NCI-H1436 treated with DMSO at 0.1 percent for 48 hours (cell line): ENCODE measurements at regions not wholly inside any gene's neighbourhood (a gene's known extent, or its start where the extent isn't known, plus 50 kb on each side); places are given as distances from the start of the nearest gene placed in this dataset.

Source experiments
- DNase-seq: peaks from one replicate; lab custom pipeline; 2025; lab: John Stamatoyannopoulos, UW

DNA sequence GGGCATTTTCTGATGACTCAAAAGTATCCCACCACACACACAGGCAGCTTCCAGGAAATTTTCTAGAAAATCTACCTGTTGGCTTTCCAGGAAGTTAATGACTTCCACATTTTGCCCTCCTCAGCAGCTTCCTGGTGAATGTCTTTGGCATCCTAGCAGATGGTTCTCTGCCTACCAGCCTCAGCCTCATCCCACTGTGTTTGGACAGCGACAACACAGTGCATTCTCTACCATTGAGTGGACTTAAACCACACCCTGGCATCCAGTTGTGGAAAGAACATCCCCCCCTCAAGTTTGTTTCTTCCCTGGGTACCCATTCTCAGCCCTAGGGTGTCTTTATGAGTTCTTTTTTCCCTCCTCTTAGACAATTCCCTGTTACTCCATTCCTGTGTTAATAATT, 50.8 kb upstream of the GADL1 start:
- no peak for DNase-seq

DNA sequence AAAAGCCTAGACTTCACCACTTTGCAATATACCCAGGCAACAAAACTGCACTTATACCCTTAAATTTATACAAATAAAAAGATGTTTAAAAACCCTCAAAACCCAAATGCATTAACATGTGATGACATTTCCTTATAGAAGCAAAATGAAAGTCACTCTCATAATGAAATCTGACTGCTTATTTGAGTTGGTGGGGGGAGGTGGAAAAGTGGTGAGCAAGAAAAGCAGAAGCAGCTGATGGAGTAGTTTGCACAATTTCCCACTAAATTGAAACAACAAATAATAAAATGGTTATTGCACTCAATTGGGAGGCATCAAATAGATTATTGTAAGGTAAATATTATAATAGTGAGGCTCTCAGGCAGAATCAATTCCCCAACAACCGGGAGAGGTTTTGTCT, 54.0 kb upstream of the GADL1 start:
- no peak for DNase-seq

DNA sequence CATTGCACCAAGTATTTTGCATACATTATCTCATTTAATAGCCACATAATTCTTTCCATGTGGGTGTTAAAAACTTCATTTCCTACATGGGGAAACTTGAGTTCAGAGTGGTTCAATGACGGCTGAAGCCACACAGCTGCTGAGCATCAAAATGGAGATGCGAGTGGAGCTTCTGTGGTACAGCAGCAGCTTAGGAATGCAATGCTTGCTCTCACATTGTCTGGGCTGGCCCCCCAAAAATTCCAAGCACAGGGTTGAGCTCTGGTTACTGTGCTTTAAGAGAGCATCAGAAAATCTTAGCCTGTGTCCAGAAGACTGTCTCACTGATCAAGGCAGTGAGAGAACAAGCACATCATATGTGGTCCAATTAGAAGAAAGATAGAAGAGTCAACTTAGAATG, 57.4 kb upstream of the GADL1 start:
- no peak for DNase-seq

DNA sequence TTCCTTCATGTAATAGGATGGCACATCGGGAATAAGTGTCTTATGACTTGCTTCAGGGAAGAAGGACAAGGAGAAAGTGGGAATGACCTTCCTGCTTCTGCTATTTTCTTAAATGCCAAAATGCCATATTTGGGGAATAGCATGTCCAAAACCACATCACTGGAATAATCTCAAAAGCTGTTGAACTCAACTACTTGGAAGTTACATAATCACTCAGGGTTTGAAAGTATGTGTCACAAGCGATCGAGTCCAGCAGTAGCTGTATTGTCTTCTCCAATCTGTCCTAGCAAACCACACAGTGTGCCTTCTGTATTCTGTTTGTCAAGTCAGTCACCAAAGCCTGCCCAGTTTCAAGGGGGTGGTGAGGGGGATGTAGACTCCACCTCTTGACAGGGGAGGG, 58.3 kb upstream of the GADL1 start:
- no peak for DNase-seq

DNA sequence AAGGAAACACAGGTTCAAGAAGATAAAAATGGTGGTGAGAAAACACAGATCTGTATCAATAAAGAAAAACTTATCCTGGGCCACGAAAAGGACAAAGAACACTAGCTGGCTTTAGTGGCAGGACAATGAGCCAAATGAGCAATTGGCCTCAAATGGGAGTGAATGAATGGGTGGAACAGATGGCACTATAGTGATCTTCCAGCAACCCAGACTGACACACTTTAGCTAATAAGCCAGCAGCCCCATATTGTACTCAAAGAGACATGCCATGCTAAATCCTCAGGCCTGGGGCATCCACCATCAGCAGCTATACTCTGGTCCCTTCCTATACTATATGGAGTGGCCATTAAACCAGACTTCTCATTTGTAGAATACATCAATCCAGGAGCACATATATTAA, 60.0 kb upstream of the GADL1 start:
- no peak for DNase-seq

DNA sequence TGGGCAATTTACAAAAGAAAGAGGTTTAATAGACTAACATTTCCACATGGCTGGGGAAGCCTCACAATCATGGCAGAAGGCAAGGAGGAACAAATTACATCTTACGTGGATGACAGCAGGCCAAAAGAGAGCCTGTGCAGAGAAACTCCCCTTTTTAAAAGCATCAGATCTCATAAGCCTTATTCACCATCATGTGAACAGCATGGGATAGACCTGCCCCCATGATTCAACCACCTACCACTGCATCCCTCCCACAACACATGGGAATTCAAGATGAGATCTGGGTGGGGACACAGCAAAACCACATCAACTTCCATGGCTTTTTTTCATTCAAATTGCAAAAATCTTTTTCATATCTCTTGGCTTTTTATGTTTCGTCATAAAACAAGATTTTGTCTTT, 67.6 kb upstream of the GADL1 start:
- no peak for DNase-seq

DNA sequence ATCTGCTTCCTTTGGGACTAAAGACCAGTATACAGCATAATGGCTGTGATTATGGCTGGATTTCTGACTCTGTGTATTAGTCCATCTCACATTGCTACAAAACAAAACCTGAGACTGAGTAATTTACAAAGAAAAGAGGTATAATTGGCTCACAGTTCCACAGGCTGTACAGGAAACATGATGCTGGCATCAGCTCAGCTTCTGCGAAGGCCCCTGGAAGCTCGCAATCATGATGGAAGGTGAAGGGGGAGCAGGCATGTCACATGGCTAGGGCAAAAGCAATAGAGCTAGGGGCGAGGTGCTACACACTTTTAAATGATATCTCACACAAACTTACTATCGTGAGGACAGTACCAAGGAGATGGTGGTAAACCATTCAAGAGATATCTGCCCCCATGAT, 68.0 kb upstream of the GADL1 start:
- DNase-seq: no peak

DNA sequence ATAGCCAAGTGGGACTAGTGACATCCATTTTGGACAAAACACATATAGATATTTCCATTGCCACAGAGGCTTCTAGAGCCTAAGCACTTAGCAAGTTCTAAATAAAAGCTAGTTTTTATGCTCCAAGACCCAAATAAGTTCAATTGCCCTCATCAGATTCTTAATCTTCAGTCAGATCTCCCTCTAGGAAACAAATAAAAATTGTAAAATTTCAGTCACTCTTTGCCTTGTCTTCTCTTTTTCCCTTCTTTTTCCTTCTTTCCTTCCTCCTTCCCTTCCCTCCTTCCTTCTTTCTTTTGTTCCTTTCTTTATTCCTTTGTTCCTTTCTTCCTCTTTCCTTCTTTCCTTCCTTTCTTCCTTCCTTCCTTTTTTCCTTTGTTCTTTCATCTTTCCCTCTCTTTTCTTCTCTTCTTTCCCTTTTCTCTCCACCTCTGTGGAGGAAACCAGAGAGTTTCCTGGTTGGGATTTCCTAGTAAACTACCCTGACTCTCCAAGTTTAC, 68.8 kb upstream of the GADL1 start:
- DNase-seq: no peak

DNA sequence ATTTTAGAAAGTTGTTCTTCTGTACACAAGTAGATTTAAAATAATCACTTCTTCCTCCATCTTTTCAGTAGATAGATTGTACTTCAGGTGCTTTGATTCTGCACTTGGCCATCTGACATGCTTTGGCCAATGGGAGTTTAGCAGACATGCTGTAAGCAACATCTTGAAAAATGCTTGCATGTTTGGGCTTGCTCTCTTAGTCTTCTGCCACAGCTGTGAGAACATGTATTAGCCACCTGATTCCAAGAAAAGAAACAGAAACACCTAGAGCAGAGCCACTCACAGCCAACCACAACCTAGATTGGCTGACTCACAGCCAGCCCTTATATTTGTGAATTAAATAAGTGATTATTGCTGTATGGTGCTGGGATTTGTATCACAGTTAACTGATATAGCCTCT, 70.2 kb upstream of the GADL1 start:
- no peak for DNase-seq

DNA sequence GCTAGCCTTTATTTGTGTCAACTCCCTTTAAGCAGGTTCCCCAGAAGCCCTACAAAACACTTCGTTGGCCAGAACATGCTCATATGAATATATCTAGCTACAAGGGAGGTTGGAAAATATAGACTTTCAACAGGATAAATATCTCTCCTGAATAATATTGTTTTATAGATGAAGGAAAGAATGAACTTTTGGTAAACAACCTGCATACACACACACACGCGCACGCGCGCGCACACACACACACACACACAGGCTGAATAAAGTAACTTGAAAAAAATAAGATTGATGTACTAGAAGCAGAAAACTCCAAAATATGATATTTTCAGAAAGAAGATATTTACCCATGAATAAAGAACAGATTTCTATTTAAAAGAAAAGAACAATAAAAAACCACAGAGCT, 72.4 kb upstream of the GADL1 start:
- DNase-seq: no peak

DNA sequence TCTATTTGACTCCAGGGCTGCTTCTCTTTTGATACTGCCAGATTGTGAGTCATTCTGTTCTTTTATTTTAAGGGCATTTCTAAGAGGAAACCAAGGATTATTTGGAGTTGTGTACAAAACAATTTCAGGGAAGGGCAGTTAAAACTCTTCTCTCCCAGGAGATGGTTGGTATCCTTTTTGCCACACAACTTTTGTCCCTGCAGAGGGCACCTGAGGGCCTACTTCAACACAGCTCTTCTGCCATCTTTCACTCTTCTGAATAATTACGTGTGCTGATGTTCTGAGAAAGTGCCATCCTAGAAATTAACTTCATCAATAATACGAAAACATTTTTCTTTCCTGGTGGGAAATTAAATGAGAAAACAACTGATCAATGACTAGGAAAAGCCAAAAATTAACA, 75.7 kb upstream of the GADL1 start:
- no peak for DNase-seq

DNA sequence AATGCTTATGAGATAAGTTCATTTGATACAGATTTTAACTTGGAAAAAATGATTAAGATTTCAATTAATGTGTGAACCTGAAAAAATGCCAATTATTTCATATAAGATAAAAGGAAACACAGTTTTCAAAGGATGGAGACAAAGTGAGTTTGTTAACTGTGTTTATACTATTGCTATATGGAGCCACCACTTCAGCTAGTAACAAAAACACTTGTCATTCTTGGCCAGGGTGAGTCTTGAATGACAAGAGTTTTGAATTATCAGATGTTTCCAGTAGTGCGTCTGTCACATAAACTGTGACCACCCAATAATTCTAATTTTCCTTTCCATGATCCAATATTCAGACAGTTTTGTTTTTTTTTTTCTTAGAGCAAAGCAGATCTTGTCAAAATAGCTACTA, 78.0 kb upstream of the GADL1 start:
- DNase-seq: no peak

DNA sequence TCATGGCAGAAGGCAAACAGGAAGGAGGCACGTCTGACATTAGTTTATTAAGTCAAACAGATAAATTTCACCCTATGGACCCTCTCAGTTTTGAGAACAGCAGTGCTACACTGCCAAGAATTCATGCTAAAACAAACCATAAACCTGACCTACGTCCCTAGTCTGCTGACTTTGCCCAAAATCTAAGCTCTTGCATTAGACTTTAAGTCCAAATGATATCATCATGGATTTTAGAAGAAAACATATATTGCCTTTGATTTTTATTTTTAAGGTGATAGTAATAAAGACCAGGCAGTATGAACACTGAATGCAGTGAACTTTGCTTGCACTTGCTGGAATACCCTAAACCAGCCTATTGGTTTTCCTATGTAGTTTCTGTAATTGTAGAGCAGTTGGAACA, 79.6 kb upstream of the GADL1 start:
- no peak for DNase-seq

DNA sequence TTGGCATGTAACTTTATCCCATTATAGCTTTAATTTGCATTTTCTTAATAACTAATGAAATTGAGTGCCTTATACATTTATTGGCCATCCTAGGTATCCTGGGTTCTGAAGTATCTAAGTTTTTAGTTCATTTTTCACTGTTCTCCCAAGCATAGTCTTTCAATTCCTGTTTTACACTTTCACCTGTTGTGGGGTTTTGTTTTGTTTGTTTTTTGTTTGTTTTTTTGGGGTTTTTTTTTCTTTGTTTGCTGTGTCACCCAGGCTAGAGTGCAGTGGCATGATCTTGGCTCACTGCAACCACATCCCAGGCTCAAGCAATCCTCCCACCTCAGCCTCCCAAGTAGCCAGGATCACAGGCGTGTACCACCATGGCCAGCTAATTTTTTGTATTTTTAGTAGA, 83.1 kb upstream of the GADL1 start:
- no peak for DNase-seq

DNA sequence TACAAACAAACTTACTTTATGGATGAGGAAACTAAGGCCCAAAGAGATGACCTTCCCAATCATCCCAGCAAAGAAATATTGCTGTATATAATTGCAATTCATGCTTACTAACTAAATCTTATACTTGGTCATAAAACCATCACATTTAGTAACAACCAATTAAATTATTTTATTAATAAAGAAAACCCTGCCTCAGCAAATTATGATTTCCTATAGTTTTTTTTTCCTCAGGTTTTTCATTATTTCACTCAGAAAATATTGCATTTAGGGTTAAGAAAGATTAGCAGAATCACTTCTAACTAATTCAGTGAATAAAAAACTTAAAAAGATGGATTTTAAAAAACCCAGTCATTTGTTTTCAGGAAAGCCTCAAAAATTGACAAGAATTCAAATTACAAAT, 86.5 kb upstream of the GADL1 start:
- DNase-seq: no peak

DNA sequence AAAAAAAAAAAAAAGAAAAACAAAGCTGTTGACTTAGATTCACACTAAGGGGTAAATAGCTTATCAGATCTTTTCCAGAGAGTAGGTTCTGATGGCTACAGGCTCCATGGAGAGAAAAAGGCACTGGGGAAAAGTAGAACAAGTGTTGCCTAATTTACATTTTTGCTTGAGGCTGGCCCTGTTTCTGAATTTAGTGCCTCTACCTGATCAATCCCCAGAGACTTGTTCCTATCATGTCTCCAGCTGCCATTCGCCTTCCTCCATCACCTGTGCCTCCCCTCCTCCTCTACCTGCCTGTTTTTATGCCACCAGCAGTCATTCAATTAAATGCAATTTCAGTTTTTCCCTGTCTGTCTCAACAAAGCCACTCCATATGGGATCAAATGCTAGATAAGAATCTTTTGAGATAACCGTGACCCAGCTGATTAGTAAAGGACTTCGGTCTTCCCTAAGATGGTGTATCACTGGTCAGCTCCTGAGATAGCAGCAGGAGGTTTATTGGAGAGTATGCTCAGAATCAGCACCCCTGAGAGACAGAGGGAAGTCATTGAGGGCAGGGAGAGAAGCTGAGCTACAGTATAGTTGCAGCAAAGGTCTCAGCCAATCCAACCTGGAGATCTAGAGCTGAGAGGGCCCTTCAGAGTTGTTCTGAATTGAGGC, 88.1 kb upstream of the GADL1 start:
- DNase-seq: no peak

DNA sequence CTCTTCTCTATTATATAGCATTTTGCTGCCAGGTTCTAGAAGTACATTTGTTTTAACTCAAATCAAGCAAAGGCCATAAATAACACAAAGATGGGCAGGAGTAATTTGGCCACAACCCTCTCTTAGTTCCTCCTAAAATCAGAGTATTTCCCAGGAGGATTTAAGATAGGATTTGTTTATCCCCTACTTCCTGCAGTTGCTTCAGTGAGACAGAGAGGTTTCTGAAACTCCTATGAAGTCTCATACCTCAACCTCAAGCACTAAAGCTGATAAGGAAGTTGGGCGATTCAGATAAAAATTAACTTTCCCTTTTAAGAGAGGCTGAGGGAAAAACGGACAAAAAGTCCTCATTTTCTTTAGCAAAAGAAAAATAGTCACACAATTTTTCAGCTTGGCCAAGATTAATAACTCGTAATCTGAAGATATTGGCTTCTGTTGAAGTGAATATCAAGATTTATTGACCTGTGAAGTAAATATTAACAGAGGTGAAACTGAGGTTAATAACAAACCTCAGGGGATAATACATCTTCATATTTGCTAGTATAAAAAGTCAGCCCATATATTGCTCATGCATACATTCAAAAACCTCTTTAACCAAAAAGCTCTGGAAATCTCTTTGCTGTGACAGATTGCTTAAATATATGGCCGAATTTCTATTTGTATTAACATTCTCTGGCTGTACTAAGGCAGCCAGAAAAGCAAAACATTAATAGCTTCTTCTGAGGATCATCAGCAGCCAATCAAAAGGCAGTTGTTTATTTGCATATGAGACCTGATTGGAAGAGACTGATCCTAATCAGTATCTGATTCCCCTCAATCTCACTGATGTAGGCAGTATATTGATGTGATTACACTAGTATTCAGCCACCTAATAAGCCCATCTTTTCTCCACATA, 90.6 kb upstream of the GADL1 start:
- DNase-seq: no peak

DNA sequence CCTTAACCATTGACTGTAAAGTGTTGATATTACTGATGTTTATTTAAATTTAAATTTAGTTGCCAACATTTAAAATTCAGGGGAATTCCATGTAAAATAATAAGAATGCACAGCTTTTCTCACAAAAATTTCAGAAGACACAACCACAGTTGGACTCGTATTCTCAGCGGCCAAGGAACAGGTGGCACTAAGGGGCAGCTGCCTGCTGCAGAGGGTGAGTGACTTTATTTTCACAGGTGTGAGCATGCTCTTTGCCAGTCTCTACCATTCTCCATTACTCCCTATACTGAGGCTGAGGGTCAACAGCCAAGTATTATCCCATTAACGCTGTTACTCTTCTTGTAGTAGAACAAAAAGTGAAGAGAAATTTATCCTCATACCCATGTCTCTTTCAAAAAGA, 92.1 kb upstream of the GADL1 start:
- no peak for DNase-seq

DNA sequence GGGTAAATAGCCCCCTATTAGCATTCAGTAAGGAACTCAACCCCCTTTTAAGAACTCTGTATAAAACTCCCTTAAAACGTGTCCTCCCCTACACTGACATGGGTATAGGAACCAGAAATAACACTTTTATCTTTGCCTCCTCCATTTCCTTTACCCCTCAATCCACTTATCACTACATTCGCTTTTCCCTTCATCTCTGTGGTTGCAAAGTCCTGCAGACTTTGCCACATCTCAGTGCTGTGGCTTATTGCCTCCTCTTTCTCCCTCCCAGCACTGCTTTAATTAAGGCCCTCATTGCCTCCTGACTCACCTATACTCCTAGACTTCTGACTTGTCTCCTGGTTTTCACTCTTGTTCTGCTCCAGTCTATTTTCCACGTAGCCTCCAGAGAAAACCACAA, 94.3 kb upstream of the GADL1 start:
- DNase-seq: no peak

DNA sequence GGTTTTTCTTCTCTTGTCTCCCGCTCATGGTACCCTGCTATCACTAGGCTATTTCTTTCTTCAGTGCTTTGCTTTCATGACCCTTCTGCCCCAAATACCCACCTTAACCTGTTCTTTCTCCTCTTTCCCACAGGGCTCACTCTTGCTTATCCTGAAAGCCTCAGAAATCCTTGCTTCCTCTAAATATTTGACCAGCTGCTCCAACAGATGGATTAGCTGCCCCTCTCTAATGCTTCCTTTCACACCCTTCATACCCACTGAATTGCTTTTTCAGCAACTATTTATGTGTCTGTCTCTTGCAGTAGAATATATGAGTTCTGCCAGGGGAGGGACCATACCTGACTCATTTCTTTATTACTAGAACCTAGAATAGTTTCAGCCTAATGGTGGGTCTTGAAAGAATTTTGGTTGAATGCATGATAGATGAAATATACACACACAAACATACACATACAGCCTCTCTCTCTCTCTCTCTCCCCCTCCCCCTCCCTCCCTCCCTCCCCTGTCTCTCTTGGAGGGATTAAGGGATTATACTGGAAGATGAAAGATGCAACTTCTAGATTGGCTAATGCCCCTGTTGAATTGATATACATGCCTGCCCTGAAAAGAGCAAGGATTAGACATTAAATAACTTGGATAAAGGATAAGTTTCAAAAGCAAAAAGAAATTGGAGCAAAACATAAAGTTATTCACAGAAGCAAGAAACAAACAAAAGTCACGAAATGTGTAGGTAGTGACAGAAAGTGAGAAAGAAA, 95.0 kb upstream of the GADL1 start:
- no peak for DNase-seq

DNA sequence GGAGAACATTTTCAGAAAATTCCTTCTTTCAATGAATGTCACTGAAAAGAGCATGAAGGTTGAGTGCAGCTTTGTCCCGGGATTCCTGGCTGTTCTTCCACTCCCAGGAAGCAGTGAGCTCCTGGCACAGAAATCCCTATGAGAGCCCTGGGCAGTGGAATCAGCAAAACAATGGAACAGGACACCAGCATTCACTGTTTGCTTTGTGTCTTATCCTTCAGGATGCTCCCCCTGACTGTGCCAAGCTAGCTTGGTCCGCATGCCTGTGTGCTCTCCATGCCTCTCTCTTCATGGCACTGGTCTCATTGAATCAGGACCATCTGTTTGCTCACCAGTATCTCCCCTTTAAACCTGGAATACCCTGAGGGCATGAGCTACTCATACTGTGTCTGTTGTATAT, 102.0 kb upstream of the GADL1 start:
- DNase-seq: no peak

DNA sequence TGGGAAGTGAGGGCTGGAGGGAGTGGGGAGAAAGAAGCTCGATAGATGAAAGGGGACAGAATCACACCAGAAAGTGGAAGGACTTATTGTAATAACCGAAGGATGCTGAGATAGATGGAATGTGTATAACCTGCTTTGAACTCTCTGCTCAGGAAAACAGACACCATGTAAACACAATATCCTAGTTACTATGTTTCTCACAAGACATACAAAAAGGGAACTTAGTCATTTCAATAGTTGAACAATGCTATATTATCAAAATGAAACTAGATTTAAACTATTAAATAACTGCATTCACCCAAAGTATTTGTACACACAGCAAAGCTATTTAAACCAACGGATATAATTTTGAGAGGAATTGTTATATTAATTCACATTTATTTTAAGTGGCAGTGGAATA, 108.3 kb upstream of the GADL1 start:
- no peak for DNase-seq
